ENCODE measurements at regions not wholly inside any gene's neighbourhood (a gene's known extent, or its start where the extent isn't known, plus 50 kb on each side); places are given as distances from the start of the nearest gene placed in this dataset.

DNA sequence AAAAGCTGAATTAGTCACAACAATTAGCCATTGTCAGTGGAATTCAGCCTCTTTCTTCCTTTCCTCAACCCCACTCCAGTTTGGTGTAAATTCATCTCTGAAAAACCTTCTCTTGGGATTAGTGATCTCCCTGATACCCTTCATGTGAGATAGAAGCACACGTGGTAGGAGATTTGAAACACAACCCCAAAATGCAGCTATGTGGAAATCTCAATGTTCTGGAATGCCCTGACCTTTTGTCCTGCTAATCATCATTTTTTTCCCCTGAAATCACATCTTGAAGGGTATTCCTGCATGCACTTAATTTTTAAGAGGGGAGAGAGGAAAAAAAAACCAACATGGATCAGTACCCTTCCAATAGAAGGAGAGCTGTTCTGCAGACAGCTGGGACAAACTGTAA lies 612.6 kb downstream of the EBF1 start:
- TF ChIP-seq POLR2A (IDR thresholded peaks at IDR 0.05): no peak
- TF ChIP-seq, protein P1, sequence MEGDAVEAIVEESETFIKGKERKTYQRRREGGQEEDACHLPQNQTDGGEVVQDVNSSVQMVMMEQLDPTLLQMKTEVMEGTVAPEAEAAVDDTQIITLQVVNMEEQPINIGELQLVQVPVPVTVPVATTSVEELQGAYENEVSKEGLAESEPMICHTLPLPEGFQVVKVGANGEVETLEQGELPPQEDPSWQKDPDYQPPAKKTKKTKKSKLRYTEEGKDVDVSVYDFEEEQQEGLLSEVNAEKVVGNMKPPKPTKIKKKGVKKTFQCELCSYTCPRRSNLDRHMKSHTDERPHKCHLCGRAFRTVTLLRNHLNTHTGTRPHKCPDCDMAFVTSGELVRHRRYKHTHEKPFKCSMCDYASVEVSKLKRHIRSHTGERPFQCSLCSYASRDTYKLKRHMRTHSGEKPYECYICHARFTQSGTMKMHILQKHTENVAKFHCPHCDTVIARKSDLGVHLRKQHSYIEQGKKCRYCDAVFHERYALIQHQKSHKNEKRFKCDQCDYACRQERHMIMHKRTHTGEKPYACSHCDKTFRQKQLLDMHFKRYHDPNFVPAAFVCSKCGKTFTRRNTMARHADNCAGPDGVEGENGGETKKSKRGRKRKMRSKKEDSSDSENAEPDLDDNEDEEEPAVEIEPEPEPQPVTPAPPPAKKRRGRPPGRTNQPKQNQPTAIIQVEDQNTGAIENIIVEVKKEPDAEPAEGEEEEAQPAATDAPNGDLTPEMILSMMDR (IDR thresholded peaks at IDR 0.05): no peak
- no peak for TF ChIP-seq EP300 (IDR thresholded peaks at IDR 0.05)
- no peak for TF ChIP-seq POLR2AphosphoS5 (IDR thresholded peaks at IDR 0.05)
